NK-92 treated with Interleukin-12 subunit alpha and Interleukin-12 subunit beta, amount 100 ng/mL, for 24 hours (cell line): ENCODE measurements at regions not wholly inside any gene's neighbourhood (a gene's known extent, or its start where the extent isn't known, plus 50 kb on each side); places are given as distances from the start of the nearest gene placed in this dataset.
"Not testable (repeated sequence)": the region's sequence is repeated elsewhere in the genome, so short reads cannot be mapped to it uniquely, and the experiment has no call there.

Source experiments
- DNase-seq: peaks from one replicate; lab custom pipeline; 2025; lab: John Stamatoyannopoulos, UW

GRCh38 chr12:16857456-16857923 lies 251.5 kb upstream of the LMO3 start:
- no peak for DNase-seq

- DNase-seq, result no peak
Measured at GRCh38 chr12:16854465-16854864, 248.5 kb upstream of the LMO3 start.

- no peak for DNase-seq
Measured at GRCh38 chr12:16849473-16849872, 243.5 kb upstream of the LMO3 start.

GRCh38 chr12:16844875-16845274 lies 238.9 kb upstream of the LMO3 start:
- no peak for DNase-seq

- DNase-seq, result no peak
Measured at GRCh38 chr12:16833376-16834015, 227.5 kb upstream of the LMO3 start.

- no peak for DNase-seq
Measured at GRCh38 chr12:16828891-16829290, 222.9 kb upstream of the LMO3 start.

- no peak for DNase-seq
Measured at GRCh38 chr12:16807731-16808130, 201.8 kb upstream of the LMO3 start.

- DNase-seq, result no peak
Measured at GRCh38 chr12:16796168-16796567, 190.2 kb upstream of the LMO3 start.

- DNase-seq, result no peak
Measured at GRCh38 chr12:16789204-16789790, 183.3 kb upstream of the LMO3 start.

GRCh38 chr12:16788506-16789203 lies 182.7 kb upstream of the LMO3 start:
- no peak for DNase-seq

GRCh38 chr12:16785953-16786352 lies 180.0 kb upstream of the LMO3 start:
- DNase-seq, result no peak

GRCh38 chr12:16785524-16785923 lies 179.6 kb upstream of the LMO3 start:
- no peak for DNase-seq

- not testable (repeated sequence) for DNase-seq
Measured at GRCh38 chr12:16769129-16769528, 163.2 kb upstream of the LMO3 start.

- DNase-seq, result no peak
Measured at GRCh38 chr12:16766736-16767135, 160.8 kb upstream of the LMO3 start.

- DNase-seq, result no peak
Measured at GRCh38 chr12:16763901-16764300, 157.9 kb upstream of the LMO3 start.

- no peak for DNase-seq
Measured at GRCh38 chr12:16756833-16757555, 151.0 kb upstream of the LMO3 start.

- no peak for DNase-seq
Measured at GRCh38 chr12:16730772-16731171, 124.8 kb upstream of the LMO3 start.

GRCh38 chr12:16726879-16727278 lies 120.9 kb upstream of the LMO3 start:
- no peak for DNase-seq

GRCh38 chr12:16719713-16720416 lies 113.9 kb upstream of the LMO3 start:
- DNase-seq, result no peak

GRCh38 chr12:16716928-16717327 lies 111.0 kb upstream of the LMO3 start:
- no peak for DNase-seq

- DNase-seq, result no peak
Measured at GRCh38 chr12:16692099-16692498, 86.1 kb upstream of the LMO3 start.

GRCh38 chr12:16691624-16692023 lies 85.7 kb upstream of the LMO3 start:
- no peak for DNase-seq
